Stimulated activated CD4-positive, alpha-beta T cell treated with anti-CD3 and anti-CD28 coated beads, Interleukin-4, amount 100 ng/mL, for 4 hours (primary cell): ENCODE measurements at regions not wholly inside any gene's neighbourhood (a gene's known extent, or its start where the extent isn't known, plus 50 kb on each side); places are given as distances from the start of the nearest gene placed in this dataset.

ENCODE experiments used
- DNase-seq, 2 experiments: peaks; one replicate each; pipeline ENCODE4 v3.0.0-alpha.2; 2020

DNA sequence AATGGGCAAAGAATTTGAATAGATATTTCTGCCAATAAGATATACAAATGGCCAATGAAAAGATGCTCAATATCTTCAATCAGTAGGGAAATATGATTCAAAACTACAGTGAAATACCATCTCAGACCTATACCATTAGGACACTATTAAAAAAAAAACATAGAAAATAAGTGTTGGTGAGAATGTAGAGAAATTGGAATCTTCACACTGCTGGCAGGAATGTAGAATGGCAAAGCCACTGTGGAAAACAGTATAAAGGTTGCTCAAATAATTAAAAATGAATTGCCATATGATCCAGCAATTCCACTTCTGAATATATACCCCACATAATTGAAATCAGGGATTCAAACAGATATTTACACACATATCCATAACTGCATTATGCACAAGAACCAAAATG is 88.1 kb upstream of the STARD13 start:
- DNase-seq = no peak

DNA sequence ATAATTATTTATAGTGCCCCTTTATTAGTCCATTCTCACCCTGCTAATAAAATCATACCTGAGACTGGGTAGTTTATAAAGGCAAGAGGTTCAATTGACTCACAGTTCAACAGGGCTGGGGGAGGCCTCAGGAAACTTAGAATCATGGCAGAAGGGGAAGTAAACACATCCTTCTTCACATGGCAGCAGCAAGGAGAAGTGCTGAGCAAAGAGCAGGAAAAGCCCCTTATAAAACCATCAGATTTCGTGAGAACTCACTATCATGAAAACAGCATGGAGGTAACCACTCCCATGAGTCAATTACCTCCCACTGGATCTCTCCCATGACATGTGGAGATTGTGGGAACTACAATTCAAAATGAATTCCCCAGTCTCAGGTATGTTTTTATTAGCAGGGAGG is 89.9 kb upstream of the STARD13 start:
- no peak for DNase-seq

DNA sequence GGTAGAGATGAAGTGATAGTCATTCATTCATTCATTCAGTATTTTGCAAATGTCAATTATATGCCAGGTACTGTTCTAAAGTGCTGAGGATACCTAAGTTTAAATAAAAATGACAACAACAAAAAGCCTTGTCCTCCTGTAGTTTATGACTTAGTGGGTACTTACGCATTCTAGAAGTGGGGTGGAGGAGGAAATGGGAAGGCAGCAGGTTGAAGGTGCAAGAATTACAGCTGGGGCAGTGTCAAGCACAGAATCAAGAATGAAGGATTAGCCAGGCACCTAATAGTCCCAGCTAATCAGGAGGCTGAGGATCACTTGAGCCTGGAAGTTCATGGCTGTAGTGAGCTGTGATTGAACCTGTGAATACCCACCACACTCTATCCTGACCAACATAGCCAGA is 90.7 kb upstream of the STARD13 start:
- no peak for DNase-seq

DNA sequence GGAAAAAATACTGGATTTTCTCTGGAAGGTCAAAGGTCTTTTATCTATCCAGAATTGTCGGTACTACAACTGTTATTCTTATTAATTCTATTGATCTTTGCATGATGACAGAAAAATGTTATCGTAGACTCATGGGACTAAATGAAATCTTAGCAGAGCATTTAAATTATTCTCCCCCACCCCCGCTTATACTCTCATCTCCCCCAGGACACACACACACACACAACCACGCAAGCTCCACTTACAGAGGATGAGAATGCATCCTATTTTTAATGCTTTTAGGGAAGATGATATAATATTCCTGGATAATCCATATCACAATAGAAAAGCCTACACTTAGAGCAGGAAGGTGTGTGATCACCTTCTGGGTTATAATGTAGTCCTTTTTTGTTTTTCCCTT is 91.9 kb upstream of the STARD13 start:
- DNase-seq = no peak

DNA sequence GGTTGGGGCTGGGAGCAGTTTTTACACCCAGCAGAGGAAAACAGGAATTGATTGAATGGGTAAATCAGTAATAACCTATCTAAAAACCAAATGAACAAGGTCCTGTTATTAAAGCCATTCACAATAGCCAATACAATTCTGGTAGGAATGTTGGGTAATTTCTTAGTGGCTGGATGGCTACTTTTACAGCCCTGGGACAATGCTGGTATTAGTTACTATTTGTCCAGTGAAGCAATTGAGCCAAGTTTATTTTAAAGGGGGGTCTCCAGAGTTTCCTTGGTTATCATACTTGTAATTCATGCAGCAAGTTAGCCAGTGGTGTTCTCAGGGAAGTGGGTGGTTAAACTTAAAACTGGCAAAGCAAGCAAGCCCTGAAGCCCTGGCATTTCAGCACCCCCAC is 92.3 kb upstream of the STARD13 start:
- no peak for DNase-seq

DNA sequence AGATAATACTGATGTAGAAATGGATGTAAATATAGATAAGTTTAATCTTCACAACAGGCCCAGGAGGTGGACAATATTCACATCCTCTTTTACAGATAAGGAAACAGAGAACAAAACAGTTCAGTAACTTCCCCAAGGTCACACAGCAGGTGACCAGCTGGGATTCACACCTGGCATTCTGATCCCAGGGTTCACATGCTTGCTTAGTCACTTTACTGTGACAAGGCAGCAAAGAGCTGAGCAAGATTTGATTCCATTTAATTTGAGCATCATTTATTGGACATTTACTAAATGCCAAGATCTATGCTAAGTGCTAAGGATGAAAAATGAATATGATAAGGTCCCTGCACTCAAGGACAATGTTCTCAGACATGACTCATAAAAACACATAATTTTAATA is 94.1 kb upstream of the STARD13 start:
- DNase-seq = no peak

DNA sequence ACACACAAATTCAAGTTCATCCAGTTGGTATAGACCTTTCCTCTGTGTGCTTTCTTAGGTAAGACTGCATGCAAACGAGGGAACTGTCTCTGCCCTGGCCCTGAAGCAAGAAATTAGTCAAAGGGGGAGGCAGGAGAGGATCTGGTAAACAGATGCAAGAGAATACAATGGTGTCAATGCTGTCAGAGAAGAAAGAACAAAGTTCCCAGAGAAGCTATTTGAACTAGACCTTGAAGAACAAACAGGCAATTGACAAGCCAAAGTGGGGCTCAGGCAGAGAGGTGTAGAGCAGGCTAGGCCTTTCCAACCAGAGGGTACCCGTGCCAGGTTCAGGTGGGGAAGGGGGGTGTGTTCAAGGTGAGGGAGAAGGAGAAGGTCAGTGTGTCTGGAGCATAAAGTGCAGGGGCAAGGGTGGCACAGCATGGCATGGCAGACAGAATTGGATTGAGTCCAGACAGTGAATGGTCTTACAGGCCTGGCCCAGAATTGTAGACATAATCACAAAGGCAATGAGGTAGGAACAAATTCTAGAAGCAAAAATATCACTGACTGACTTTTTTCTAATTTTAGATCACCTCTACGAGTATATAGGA is 95.0 kb upstream of the STARD13 start:
- no peak for DNase-seq

DNA sequence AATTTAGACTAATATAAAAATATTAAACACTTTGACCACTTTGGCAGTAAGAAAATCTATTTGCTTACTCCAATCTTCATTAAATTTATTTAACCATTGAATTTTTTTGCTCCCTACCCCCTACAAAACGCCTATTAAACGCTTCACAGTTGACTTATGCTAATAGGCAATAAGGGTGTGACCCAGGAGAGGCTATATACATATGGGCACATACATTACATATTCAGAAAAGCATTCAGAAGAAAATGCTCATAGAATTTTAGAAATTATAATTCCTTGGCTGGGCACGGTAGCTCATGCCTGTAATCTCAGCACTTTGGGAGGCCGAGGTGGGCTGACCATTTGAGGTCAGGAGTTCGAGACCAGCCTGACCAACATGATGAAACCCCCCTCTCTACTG is 95.6 kb upstream of the STARD13 start:
- no peak for DNase-seq

DNA sequence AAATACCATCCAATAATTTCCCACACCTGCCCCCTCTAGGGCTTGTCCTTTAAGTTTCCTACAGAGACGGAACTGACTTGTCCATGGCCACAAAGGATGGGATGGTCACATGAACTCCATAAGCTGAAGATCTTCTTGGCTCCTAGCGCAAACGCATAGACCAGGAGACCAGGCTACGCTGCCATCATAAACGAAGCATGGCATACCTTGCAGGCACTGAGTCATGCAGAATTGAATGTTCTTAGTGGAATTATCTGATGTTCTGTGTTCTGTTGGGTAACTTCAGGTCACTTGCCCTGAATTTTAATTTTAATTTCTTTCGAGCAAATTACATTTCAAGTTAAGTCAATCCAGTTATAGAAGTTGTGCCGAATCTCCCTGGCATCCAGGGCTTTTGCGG is 96.4 kb upstream of the STARD13 start:
- no peak for DNase-seq

DNA sequence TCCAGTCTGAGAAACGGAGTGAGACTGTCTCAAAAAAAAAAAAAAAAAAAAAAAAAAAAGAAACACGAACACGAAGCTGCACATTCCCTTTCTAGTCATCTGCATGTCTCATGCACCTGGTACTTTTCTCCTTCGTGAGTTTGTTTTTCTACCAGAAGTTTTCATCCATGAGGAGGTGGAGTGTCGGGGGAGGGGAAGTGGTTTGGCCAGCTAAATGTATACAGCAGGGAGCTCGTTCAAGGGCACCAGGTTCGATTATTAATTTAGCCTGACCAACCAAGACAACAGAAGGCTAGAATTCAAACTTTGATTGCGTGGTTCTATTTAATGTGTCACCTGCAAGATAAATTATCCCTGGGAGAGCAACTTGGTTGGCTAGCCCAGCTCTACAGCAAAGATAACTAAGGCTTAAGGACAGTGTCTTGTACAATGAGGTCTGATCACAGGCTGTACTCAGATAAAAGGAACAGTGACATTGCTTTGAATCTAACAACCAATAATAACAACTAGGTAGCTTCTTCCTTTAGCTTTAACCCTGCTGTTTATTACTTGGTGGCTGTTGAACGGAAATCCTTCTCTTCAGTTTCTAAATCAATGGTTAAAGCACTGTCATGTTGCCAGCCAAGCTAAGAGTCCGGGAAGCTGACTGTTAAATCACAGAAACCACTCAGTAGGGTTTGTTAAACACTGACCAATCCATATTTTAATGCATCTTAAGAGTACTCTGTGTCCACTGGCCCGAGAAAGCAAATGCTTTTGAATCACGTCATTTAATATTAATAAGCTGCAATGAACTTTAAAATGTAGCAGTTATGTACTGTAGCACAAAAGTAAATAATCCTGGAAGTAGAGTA is 98.4 kb upstream of the STARD13 start:
- DNase-seq = no peak

DNA sequence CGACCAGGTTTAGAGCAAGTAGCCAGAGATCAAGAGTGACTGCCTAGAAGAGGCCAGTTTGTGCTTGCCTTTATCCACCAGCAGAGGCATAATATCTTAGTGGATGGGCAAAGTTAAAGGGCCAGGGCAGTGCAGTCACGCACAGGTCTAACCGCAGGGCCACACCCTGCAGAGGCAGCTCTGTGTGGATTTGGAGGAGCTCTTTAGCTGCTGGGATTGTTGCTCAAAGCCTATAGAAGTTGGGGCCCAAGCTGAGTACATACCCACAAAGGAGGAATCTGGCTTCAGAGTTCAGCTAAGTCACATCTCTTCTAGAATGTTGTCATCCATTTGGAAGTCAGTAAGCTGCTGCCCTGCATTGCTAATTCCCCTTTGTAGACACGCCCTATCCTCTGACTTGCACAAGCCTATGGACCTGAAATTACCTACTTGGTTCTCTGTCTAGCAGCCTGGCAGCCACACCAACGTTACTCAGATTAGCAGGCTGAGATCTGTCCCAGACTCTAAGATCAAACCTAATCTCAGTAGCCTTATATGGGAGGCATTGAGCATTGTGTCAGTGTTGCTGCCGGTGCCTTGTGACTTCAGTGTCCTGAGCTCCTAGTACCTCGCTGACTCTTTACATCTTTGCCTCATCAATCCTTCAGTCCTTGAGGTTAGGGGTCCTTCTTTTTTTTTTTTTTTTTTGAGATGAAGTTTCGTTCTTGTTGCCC is 102.9 kb upstream of the STARD13 start:
- DNase-seq = no peak

DNA sequence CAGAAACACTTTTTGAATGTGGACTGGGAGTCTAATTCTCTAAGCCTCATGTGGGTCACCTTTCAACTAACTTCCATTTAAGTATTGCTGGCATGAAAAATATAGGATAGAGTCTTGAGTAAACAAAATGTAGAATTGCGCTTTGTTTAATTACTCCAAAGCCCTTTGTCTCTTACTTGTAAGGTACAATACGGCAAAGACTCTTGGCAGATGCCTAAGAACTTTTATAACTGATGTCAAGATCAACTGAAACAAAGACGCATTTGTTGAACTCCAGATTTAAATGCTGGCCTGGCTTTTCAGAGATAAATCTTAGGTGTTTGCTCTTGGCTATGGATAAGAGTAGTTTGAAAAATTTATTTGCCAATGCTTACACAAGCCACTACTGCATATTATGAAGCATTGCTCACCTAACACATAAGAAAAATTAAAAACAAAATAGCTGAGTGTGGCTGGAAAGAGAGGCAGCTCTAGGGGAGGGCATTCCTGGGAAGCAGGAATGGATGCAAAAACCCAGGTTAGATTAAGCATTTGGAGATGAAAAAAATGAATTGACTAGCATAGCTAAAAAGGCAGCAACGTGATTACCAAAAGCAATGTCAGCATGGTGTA is 107.3 kb upstream of the STARD13 start:
- no peak for DNase-seq

DNA sequence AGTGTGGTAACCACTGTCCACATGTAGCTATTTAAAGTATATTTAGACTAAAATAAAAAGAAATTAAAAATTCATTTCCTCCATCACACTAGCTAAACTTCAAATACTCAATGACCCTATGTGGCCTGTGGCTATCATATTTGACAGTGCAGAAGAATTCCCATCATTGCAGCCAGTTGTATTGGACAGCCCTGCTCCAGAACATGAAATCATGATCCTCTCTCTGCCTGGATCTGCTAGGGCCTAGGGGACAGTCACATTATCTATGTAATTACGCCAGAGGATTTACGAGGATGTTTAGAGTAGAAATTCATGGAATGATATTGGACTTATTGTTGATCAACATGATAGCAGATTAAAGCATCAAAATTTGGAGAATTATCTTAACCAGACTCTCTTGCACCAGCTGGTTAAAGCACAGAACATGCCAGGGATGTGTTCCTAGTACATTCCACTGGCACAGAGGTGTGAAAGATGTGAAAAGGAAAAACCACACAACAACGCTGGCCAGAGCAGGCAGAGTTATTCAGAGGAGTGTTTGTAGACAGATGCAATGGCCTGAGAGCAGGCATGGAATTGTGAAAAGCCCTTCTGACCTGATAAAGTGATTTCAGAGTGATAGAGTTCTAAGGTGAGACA is 108.9 kb upstream of the STARD13 start:
- no peak for DNase-seq

DNA sequence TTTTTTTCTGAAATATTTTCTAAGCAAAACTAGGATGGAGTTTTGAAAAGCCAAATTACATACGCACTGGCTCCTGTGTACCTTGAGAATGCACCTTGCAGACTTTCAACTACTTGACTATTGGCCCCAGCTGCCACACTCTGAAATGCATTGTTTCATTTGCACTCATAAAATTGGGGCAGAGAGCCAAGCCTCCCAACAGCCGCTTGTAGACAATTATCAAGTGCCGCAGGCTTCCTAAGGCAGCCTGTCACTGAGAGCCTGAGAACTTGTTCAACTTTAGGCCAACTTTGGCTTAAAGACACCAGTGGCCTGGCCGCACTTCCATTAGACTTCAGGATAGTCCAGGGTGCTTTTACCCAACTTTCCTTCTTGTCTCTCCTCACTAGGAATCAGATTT is 115.7 kb upstream of the STARD13 start:
- no peak for DNase-seq

DNA sequence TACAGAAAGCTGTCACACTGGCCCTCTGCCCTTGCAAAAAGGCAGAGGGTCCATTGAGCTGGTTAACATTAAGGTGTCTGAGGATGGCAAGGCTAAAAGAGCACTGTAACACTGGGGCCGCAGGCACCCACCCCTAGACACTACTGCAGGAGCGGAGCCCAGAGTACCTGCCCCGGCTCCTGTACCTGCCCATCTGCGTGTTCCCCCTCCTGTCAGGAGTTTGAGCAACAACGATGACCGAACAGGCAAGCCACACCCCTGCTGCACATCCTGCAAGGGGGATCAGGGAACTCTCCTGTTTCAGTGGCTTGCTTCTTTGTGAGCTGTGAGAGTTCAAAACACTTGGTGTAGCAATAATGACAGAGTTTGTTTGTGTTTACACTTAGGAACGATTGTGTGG is 117.4 kb upstream of the STARD13 start:
- DNase-seq = no peak

DNA sequence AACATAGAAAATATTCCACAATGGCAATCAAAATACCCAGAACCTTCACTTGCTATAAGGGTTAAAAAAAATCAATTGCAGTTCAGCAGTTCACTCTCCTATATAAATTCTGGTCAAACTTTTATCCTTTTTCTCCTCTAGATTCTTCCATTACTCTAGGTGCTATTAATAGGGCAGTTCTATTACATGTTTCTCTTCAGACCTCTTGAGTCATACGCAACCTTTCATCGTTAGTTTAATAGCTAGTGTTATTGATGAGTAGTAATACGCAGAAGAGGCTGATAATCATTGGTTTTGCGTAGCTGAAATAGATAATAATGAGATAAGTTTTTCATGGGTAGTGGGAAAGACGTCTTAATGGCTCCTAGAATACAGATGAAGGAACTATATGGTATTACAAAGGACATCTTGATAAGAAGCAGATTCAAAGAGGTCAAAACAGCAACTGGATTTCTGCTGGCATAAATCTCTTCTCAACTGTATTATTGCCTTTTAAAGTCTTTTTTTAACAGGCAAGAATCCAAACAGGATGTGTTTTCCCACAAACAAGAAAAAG is 118.3 kb upstream of the STARD13 start:
- no peak for DNase-seq

DNA sequence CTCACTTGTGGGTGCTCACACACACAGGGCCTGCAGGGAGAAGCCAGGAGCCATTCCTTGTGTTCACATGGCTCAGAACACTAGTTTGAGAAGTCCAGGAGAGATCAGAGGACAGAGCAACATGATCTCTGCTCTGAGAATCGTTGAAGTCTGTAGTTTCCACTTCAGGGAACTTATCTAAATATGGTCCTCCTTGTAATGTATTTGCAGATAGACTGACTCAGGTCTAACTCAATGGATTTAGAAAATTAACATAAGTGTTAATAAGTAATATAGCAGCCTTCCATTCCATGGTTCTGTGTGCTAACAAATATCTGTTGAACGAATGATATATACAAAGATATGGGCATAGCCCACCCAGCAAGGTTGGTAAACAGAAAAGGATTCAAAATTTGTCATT is 119.8 kb upstream of the STARD13 start:
- no peak for DNase-seq

DNA sequence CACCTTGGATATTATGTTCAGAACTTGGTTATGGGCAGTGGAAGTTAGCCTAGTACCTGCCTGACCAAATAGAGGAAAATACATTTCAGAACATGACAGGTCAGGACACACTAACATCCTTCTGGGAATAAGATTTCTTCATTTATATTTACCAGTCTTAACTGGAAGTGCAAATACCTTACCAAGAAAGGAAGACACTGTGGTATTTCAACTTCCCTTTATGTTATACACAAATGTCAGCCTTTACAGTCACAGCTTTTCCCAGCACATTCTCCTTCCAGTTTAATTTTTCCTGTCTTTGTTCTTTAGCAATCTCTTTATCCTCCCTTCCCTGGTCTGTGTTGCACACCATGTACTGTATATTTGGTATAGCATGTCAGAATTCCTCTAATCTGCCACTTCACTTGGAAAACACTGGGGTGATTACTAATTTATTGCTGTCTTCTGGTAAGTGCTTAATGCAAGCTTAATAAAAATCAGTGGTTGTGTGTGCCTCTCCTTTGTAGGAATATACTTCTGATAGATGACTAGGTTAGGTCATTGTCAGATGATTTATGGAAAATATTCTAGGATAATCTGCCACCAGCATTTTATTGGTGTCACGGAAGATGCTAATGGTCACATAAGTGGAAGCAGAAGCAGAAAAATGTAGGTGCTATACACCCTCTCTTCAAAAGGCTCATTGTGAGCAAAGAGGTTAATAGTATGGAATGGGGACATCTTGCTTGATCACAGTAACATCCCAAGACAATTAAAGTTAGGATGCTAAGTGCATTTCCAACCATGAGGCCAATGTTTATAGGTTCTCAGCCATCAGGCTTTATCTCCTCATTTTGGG is 124.3 kb upstream of the STARD13 start:
- no peak for DNase-seq

DNA sequence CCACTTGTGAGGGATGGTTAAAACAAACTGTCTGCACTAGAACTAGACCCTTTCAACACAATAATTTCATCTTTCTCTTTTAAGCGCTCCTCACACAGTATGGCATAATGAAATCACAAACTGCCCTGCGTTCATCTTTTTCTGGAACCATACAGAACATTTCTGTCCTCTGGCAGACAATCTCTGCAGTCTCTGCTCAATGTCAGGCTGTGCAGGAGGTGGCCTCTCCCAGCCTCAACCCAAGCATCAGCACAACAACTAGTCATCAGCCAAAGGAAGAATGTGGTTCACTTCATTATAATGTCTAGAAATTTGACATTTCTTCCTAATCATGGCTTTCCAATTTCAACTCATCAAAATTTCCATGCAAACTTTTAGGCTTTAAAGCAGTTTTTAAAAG is 125.1 kb upstream of the STARD13 start:
- no peak for DNase-seq

DNA sequence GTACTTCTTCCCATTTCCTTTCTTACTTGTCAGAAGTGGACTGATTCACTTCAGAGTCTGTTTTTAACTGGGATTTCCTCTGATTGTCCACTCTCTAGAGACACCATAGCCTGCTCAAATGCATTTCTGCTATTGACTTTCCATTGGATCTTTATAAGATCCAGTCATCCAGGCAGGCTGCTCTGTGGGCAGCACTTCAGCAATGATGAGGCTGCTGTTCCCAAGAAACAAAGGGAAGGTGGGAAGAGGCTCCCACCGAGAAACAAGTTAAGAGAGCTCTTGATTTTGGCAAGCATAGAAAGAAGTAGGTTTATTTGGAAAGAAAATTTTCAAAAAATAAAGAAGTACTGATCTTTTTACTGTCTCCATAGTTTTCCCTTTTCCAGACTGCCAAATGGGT is 125.8 kb upstream of the STARD13 start:
- no peak for DNase-seq

DNA sequence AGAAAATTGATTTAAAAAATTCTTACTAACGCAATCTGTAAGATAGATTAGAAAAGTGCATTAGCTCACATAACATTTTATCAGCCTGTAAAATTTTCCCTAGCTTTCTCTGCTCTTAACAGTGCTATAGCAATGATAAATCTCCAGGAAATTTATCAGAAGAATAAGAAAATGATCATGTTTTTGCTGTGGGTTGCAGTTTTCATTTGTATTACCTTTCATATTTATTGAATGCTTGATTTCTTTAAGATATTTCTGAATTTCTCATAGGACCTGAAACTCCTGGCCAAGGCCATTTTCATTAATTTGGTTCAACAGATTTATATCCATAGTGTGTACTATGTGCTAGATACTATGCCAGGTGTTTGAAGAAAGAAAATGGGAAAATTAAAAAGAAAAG is 130.3 kb upstream of the STARD13 start:
- DNase-seq = no peak
